ENCODE measurements at regions not wholly inside any gene's neighbourhood (a gene's known extent, or its start where the extent isn't known, plus 50 kb on each side); places are given as distances from the start of the nearest gene placed in this dataset.

- TF ChIP-seq, protein P1, sequence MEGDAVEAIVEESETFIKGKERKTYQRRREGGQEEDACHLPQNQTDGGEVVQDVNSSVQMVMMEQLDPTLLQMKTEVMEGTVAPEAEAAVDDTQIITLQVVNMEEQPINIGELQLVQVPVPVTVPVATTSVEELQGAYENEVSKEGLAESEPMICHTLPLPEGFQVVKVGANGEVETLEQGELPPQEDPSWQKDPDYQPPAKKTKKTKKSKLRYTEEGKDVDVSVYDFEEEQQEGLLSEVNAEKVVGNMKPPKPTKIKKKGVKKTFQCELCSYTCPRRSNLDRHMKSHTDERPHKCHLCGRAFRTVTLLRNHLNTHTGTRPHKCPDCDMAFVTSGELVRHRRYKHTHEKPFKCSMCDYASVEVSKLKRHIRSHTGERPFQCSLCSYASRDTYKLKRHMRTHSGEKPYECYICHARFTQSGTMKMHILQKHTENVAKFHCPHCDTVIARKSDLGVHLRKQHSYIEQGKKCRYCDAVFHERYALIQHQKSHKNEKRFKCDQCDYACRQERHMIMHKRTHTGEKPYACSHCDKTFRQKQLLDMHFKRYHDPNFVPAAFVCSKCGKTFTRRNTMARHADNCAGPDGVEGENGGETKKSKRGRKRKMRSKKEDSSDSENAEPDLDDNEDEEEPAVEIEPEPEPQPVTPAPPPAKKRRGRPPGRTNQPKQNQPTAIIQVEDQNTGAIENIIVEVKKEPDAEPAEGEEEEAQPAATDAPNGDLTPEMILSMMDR (IDR thresholded peaks at IDR 0.05), result no peak
- ATAC-seq, result no peak
- H3K27ac Mint-ChIP-seq, result no peak overlapping the region
- no peaks in the 10 kb centered on the region for H3K27me3 Mint-ChIP-seq
- no peaks in the 10 kb centered on the region for H3K4me1 Mint-ChIP-seq (ENCODE audit: low read depth)
- H3K9me3 Mint-ChIP-seq, result peaks cover 4% of the 10 kb centered on the region
- no peak for DNase-seq
- POLR2A ChIA-PET, result no interaction called here
- CTCF ChIA-PET, result no interaction called here
- no peaks in the 10 kb centered on the region for H3K36me3 Mint-ChIP-seq (ENCODE audit: low read depth)
- H3K4me3 Mint-ChIP-seq, result no peak overlapping the region
- intact Hi-C loops (cut with micrococcal nuclease), result no loop called here
Measured at GRCh38 chr11:39113606-39114005, 2345.8 kb downstream of the LRRC4C start.

- intact Hi-C loops (cut with micrococcal nuclease), result no loop called here
- no peak overlapping the region for H3K27ac Mint-ChIP-seq
- no peaks in the 10 kb centered on the region for H3K4me1 Mint-ChIP-seq (ENCODE audit: low read depth)
- DNase-seq (no peak), ATAC-seq (no peak)
- no peak overlapping the region for H3K4me3 Mint-ChIP-seq
- ChIA-PET POLR2A (no interaction called here), CTCF (no interaction called here)
- TF ChIP-seq, protein P1 (IDR thresholded peaks at IDR 0.05), result no peak
- H3K9me3 Mint-ChIP-seq, result peaks cover 17% of the 10 kb centered on the region
- no peaks in the 10 kb centered on the region for H3K27me3 Mint-ChIP-seq
- no peaks in the 10 kb centered on the region for H3K36me3 Mint-ChIP-seq (ENCODE audit: low read depth)
Measured at GRCh38 chr11:39102236-39102635, 2357.2 kb downstream of the LRRC4C start.

GRCh38 chr11:39078465-39078864 lies 2381.0 kb downstream of the LRRC4C start:
- intact Hi-C loops (cut with micrococcal nuclease), result no loop called here
- H3K36me3 Mint-ChIP-seq (ENCODE audit: low read depth), result no peaks in the 10 kb centered on the region
- no peak for ATAC-seq
- H3K27me3 Mint-ChIP-seq, result no peaks in the 10 kb centered on the region
- no peak overlapping the region for H3K27ac Mint-ChIP-seq
- CTCF ChIA-PET, result no interaction called here
- no peak for DNase-seq
- TF ChIP-seq, protein P1 (IDR thresholded peaks at IDR 0.05), result no peak
- no peak overlapping the region for H3K4me3 Mint-ChIP-seq
- H3K4me1 Mint-ChIP-seq (ENCODE audit: low read depth), result no peaks in the 10 kb centered on the region
- peaks cover 12% of the 10 kb centered on the region for H3K9me3 Mint-ChIP-seq
- POLR2A ChIA-PET, result no interaction called here

DNA sequence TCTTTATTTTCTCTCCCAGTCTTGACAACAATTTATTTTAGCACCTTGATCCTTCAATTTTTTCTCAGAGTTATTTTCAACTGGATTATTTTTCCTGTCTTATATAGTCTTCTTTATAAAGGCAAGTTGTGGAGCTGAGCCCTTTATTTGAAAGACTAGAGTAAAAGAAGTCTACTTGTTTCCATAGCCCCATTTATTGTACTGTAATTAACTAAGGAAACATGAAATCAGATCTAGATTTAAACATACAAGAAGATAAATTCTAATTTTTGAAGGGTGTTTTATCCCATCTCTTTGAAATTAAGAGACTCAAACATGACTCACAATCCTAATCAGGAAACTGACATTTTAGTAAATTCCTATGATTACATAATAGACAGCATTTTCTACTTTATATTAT lies 2421.8 kb downstream of the LRRC4C start:
- peaks cover 12% of the 10 kb centered on the region for H3K9me3 Mint-ChIP-seq
- H3K4me3 Mint-ChIP-seq, result no peak overlapping the region
- no peaks in the 10 kb centered on the region for H3K36me3 Mint-ChIP-seq (ENCODE audit: low read depth)
- no peak for DNase-seq
- H3K4me1 Mint-ChIP-seq (ENCODE audit: low read depth), result no peaks in the 10 kb centered on the region
- ChIA-PET CTCF (interaction anchor here (1.0 kb wide), 1 partner anchor 195 kb away, joined by 3 read pairs; no protein-coding TSS in a partner anchor), POLR2A (no interaction called here)
- TF ChIP-seq, protein P1 (IDR thresholded peaks at IDR 0.05), result no peak
- no peaks in the 10 kb centered on the region for H3K27me3 Mint-ChIP-seq
- H3K27ac Mint-ChIP-seq, result no peak overlapping the region
- no peak for ATAC-seq
- intact Hi-C loops (cut with micrococcal nuclease), result no loop called here

DNA sequence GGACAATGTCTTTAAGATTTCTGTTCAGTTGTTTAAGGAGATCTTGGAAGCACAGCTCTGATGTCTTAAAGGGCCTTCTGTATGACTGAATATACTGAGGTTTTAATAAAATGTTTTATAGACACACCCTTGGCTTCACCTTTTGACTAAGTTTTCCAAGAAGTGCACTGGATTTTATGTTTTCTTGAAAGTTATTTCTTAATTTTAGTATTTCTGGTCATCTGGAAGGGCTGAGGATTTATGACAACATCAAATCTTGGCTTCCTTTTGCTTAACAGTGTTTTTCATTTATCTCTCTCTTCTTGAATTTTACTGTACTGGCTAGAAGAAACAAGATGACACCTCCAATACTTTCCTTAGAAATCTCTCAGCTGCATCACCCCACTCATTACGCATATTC lies 2423.4 kb downstream of the LRRC4C start:
- H3K36me3 Mint-ChIP-seq (ENCODE audit: low read depth), result no peaks in the 10 kb centered on the region

More for the DNA sequence above, 2423.4 kb downstream of the LRRC4C start:
- CTCF ChIA-PET, result no interaction called here
- ATAC-seq, result no peak
- intact Hi-C loops (cut with micrococcal nuclease), result no loop called here
- no peak overlapping the region for H3K4me3 Mint-ChIP-seq
- H3K4me1 Mint-ChIP-seq (ENCODE audit: low read depth), result no peaks in the 10 kb centered on the region
- no peak for DNase-seq
- TF ChIP-seq, protein P1 (IDR thresholded peaks at IDR 0.05), result no peak
- peaks cover 12% of the 10 kb centered on the region for H3K9me3 Mint-ChIP-seq
- POLR2A ChIA-PET, result no interaction called here
- no peak overlapping the region for H3K27ac Mint-ChIP-seq
- no peaks in the 10 kb centered on the region for H3K27me3 Mint-ChIP-seq

Data from activated CD8-positive, alpha-beta T cell treated with anti-CD3 and anti-CD28 coated beads for 36 hours (primary cell).